ENCODE measurements at regions not wholly inside any gene's neighbourhood (a gene's known extent, or its start where the extent isn't known, plus 50 kb on each side); places are given as distances from the start of the nearest gene placed in this dataset.

DNA sequence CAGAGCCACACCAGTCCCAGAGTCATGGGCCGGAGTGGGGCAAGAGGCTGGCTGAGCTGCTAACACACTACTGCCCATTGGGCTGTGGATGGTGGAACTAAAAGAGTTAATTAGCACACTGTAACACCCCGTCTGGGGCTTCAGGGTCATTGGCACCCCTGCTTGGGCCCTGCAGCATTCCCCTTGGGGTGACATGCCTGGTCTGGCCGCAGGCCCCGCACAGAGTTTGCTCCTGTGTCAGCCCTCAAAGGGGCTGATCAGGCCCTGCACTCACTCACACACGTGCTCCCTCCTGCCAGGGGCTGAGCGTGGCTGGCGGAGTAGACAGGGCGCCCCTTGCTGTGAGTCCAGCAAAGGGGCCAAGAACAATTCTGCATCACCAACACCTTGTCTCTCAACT is 1499.6 kb upstream of the TMEM132C start:
- Histone ChIP-seq H3K27me3 (no peaks in the 10 kb centered on the region), H3K27ac (no peak overlapping the region), H3K4me1 (no peaks in the 10 kb centered on the region), H3K36me3 (no peaks in the 10 kb centered on the region), H3K4me3 (no peak overlapping the region), H3K9me3 (peaks cover 0 to 51% (median 31%) of the 10 kb centered on the region in 12 donors)
- DNase-seq: peak in 1 of 5 donors; percentile 65
- TF ChIP-seq, protein P1, sequence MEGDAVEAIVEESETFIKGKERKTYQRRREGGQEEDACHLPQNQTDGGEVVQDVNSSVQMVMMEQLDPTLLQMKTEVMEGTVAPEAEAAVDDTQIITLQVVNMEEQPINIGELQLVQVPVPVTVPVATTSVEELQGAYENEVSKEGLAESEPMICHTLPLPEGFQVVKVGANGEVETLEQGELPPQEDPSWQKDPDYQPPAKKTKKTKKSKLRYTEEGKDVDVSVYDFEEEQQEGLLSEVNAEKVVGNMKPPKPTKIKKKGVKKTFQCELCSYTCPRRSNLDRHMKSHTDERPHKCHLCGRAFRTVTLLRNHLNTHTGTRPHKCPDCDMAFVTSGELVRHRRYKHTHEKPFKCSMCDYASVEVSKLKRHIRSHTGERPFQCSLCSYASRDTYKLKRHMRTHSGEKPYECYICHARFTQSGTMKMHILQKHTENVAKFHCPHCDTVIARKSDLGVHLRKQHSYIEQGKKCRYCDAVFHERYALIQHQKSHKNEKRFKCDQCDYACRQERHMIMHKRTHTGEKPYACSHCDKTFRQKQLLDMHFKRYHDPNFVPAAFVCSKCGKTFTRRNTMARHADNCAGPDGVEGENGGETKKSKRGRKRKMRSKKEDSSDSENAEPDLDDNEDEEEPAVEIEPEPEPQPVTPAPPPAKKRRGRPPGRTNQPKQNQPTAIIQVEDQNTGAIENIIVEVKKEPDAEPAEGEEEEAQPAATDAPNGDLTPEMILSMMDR (IDR thresholded peaks at IDR 0.05): no peak
- TF ChIP-seq POLR2A (IDR thresholded peaks at IDR 0.05): no peak
- WGBS, 4 donors: 85 to 87% (median 86%) methylated on average over 6 to 8 of the region's 8 CpGs
- ATAC-seq: no peak
- intact Hi-C loops (cut with DNase I): no loop called here

DNA sequence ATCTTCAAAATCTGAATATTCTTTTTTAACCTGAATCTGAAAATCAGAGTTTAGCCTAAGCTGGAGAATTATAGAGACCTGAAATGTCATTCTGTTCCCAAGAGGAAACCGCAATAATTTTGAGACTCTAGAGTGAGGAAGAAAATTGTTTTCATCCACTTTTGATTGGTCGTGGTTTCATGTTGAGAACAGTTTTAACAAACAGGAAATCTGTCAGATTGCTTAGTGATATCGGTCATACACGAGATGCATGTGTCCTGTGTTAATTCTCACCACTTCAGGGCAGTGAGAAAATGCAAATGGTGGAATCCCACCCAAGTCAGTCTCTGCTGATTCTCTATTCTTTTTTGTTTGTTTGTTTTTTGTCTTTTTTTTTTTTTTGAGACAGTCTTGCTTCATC is 1498.5 kb upstream of the TMEM132C start:
- no peaks in the 10 kb centered on the region for H3K27me3 ChIP-seq
- WGBS, 4 donors: 47 to 58% (median 51%) methylated on average over 4 of the region's 4 CpGs
- peaks cover 0 to 39% (median 19%) of the 10 kb centered on the region in 12 donors for H3K9me3 ChIP-seq
- DNase-seq: no peak
- H3K4me3 ChIP-seq: no peak overlapping the region
- no peaks in the 10 kb centered on the region for H3K4me1 ChIP-seq
- no peaks in the 10 kb centered on the region for H3K36me3 ChIP-seq
- intact Hi-C loops (cut with DNase I): no loop called here
- H3K27ac ChIP-seq: peak overlapping the region in 1 of 12 donors; percentile 57
- no peak for TF ChIP-seq POLR2A (IDR thresholded peaks at IDR 0.05)
- TF ChIP-seq, protein P1 (IDR thresholded peaks at IDR 0.05): no peak
- no peak for ATAC-seq

DNA sequence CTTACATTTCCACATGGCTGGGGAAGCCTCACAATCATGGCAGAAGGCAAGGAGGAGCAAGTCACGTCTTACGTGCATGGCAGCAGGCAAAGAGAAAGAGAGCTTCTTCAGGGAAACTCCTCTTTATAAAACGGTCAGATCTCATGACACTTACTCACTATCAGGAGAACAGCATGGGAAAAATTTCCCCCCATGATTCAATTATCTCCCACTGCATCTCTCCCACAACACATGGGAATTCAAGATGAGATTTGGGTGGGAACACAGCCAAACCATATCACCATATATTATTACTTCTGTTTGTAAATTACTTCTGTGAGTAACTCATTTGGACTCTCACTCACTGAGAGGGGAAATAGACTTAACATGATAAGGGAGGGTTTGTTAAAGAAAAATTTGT is 1496.8 kb upstream of the TMEM132C start:
- ATAC-seq (no peak), DNase-seq (no peak)
- Histone ChIP-seq H3K9me3 (peaks cover 0 to 24% (median 11%) of the 10 kb centered on the region in 12 donors), H3K36me3 (no peaks in the 10 kb centered on the region), H3K4me3 (no peak overlapping the region), H3K27ac (no peak overlapping the region), H3K27me3 (no peaks in the 10 kb centered on the region), H3K4me1 (no peaks in the 10 kb centered on the region)
- WGBS, 4 donors: 35 to 79% (median 63%) methylated on average over 3 of the region's 3 CpGs
- TF ChIP-seq, protein P1 (IDR thresholded peaks at IDR 0.05): no peak
- TF ChIP-seq POLR2A (IDR thresholded peaks at IDR 0.05): no peak
- intact Hi-C loops (cut with DNase I): no loop called here

DNA sequence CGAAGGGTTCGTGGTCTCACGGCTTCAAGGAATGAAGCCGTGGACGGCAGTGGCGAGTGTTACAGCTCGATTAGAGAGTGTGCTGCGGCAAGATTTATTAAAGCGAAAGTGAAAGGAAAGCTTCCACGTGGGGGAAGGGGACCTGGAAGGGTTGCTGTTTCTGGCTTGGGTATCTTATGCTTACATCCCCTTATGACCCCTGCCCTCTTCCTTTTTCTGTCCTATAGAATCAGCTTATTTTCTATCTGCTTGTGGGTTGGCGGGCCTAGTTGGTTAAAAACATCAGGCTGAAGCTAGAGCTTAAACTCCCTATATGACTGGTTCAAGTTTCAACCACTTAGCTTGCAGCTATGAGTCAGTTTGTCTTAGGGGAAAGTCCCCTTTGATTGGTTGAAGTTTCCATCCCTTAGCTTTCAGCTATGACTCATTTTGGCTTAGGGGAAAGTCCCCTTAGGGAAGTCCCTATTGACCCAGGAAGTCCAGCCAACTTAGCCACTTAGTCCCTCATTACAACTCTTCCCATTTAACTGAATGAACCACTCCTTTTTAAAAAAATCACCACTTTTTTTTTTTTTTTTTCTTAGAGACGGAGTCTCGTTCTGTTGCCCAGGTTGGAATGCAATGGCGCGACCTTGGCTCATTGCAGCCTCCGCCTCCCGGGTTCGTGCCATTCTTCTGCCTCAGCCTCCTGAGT is 1494.7 kb upstream of the TMEM132C start:
- WGBS, 4 donors: 73 to 89% (median 81%) methylated on average over 18 of the region's 18 CpGs
- Histone ChIP-seq H3K9me3 (peaks cover 0 to 11% (median 2%) of the 10 kb centered on the region in 12 donors), H3K27ac (peak overlapping the region in 1 of 12 donors; percentile 27), H3K27me3 (no peaks in the 10 kb centered on the region), H3K4me3 (peak overlapping the region in 4 of 12 donors; percentile 11 to 37 (median 25)), H3K4me1 (no peaks in the 10 kb centered on the region), H3K36me3 (no peaks in the 10 kb centered on the region)
- DNase-seq (no peak), ATAC-seq (no peak)
- TF ChIP-seq POLR2A (IDR thresholded peaks at IDR 0.05): no peak
- TF ChIP-seq, protein P1 (IDR thresholded peaks at IDR 0.05): no peak
- intact Hi-C loops (cut with DNase I): no loop called here

Measured in heart left ventricle (tissue), 16 donors.